ENCODE measurements at regions not wholly inside any gene's neighbourhood (a gene's known extent, or its start where the extent isn't known, plus 50 kb on each side); places are given as distances from the start of the nearest gene placed in this dataset.

GRCh38 chr1:90402893-90403849, 313.9 kb downstream of the BARHL2 start:
- no peak for TF ChIP-seq CTCF (IDR thresholded peaks at IDR 0.05)
- no peak for TF ChIP-seq POLR2AphosphoS5 (IDR thresholded peaks at IDR 0.05)
- TF ChIP-seq EP300 (IDR thresholded peaks at IDR 0.05; ENCODE audit: low read depth), result no peak

Measured in transverse colon (tissue), 4 donors.